HG03135 (cell line): ENCODE measurements at regions not wholly inside any gene's neighbourhood (a gene's known extent, or its start where the extent isn't known, plus 50 kb on each side); places are given as distances from the start of the nearest gene placed in this dataset.

Experiments
- ATAC-seq: cut with Tn5 transposase; IDR thresholded peaks from one replicate; pipeline ENCODE4 v1.9.1; 2021; ENCODE audit warnings: mild to moderate bottlenecking, moderate library complexity; ENCODE audit not compliant: unreplicated experiment

GRCh38 chr3:137061186-137061585 is 103.4 kb downstream of the IL20RB start:
- no peak for ATAC-seq

GRCh38 chr3:137062250-137062649 is 104.5 kb downstream of the IL20RB start:
- peak; percentile 62 for ATAC-seq

GRCh38 chr3:137065381-137065780 is 107.6 kb downstream of the IL20RB start:
- ATAC-seq: no peak

- no peak for ATAC-seq
Observed at GRCh38 chr3:137066092-137066491, 108.3 kb downstream of the IL20RB start.

GRCh38 chr3:137071104-137071503 is 113.3 kb downstream of the IL20RB start:
- no peak for ATAC-seq

- no peak for ATAC-seq
Observed at GRCh38 chr3:137075020-137075419, 117.2 kb downstream of the IL20RB start.

GRCh38 chr3:137078040-137078439 is 120.3 kb downstream of the IL20RB start:
- no peak for ATAC-seq

- no peak for ATAC-seq
Observed at GRCh38 chr3:137079571-137079970, 121.8 kb downstream of the IL20RB start.

- no peak for ATAC-seq
Observed at GRCh38 chr3:137081711-137082110, 123.9 kb downstream of the IL20RB start.

- ATAC-seq: no peak
Observed at GRCh38 chr3:137082763-137083162, 125.0 kb downstream of the IL20RB start.

GRCh38 chr3:137083332-137083731 is 125.5 kb downstream of the IL20RB start:
- ATAC-seq: no peak

GRCh38 chr3:137084586-137084985 is 126.8 kb downstream of the IL20RB start:
- no peak for ATAC-seq

- no peak for ATAC-seq
Observed at GRCh38 chr3:137097386-137097785, 139.6 kb downstream of the IL20RB start.

- no peak for ATAC-seq
Observed at GRCh38 chr3:137097852-137098251, 140.1 kb downstream of the IL20RB start.

- ATAC-seq: no peak
Observed at GRCh38 chr3:137099364-137100219, 141.8 kb downstream of the IL20RB start.

- ATAC-seq: no peak
Observed at GRCh38 chr3:137100326-137100725, 142.5 kb downstream of the IL20RB start.

GRCh38 chr3:137103739-137104138 is 146.0 kb downstream of the IL20RB start:
- no peak for ATAC-seq

- no peak for ATAC-seq
Observed at GRCh38 chr3:137105277-137105977, 147.6 kb downstream of the IL20RB start.

- no peak for ATAC-seq
Observed at GRCh38 chr3:137106612-137107240, 148.9 kb downstream of the IL20RB start.

GRCh38 chr3:137108699-137109440 is 151.1 kb downstream of the IL20RB start:
- ATAC-seq: no peak

- no peak for ATAC-seq
Observed at GRCh38 chr3:137110392-137110996, 152.7 kb downstream of the IL20RB start.
